ENCODE measurements at regions not wholly inside any gene's neighbourhood (a gene's known extent, or its start where the extent isn't known, plus 50 kb on each side); places are given as distances from the start of the nearest gene placed in this dataset.

GRCh38 chr3:40658305-40658704 lies 133.5 kb downstream of the ZNF621 start:
- H3K9me3 ChIP-seq (ENCODE audit: control insufficient read depth, insufficient read depth, low read depth, low read length) = no peaks in the 10 kb centered on the region
- ChIA-PET POLR2A (no interaction called here), CTCF (no interaction called here)
- no peaks in the 10 kb centered on the region for H3K36me3 ChIP-seq (ENCODE audit: control insufficient read depth, insufficient read depth, low read length)
- BruUV-seq (replicated peaks) = no TSS peak
- no peak for ATAC-seq
- intact Hi-C loops (cut with micrococcal nuclease; ENCODE audit: unreplicated experiment) = no loop called here
- H3K4me3 ChIP-seq (ENCODE audit: low read depth in 2 of 2, low read length in 2 of 2) = no peak overlapping the region
- H3K27me3 ChIP-seq (ENCODE audit: control insufficient read depth, insufficient read depth, low read length) = no peaks in the 10 kb centered on the region
- no peak for DNase-seq (ENCODE audit: low read depth, low spot score)
- H3K4me1 ChIP-seq (ENCODE audit: control insufficient read depth, insufficient read depth, low read length) = no peaks in the 10 kb centered on the region
- TF ChIP-seq SIN3A (IDR thresholded peaks at IDR 0.05; ENCODE audit: borderline replicate concordance, insufficient read depth, low read depth, low read length) = no peak
- TF ChIP-seq REST (IDR thresholded peaks at IDR 0.05; ENCODE audit: insufficient read depth in 1 of 2, low read depth in 2 of 2, low read length in 1 of 2) = no peak
- no peak for TF ChIP-seq TCF7L2 (IDR thresholded peaks at IDR 0.05; ENCODE audit: low read depth, low read length)
- no peak for TF ChIP-seq POLR2AphosphoS5 (IDR thresholded peaks at IDR 0.05; ENCODE audit: low read depth, low read length)
- in situ Hi-C loops (cut with HindIII; ENCODE audit: low pct_unique_long_range_greater_than_20kb, low sequenced_read_pairs) = no loop called here
- H3K27ac ChIP-seq (ENCODE audit: low read length) = no peak overlapping the region

- DNase-seq (ENCODE audit: low read depth, low spot score) = no peak
- POLR2A ChIA-PET = no interaction called here
- Histone ChIP-seq H3K4me1 (ENCODE audit: control insufficient read depth, insufficient read depth, low read length) (no peaks in the 10 kb centered on the region), H3K4me3 (ENCODE audit: low read depth in 2 of 2, low read length in 2 of 2) (no peak overlapping the region), H3K27me3 (ENCODE audit: control insufficient read depth, insufficient read depth, low read length) (no peaks in the 10 kb centered on the region), H3K27ac (ENCODE audit: low read length) (no peak overlapping the region), H3K9me3 (ENCODE audit: control insufficient read depth, insufficient read depth, low read depth, low read length) (no peaks in the 10 kb centered on the region), H3K36me3 (ENCODE audit: control insufficient read depth, insufficient read depth, low read length) (no peaks in the 10 kb centered on the region)
- intact Hi-C loops (cut with micrococcal nuclease; ENCODE audit: unreplicated experiment) = no loop called here
- BruUV-seq (replicated peaks) = no TSS peak
- no peak for ATAC-seq
- TF ChIP-seq CTCF (IDR thresholded peaks at IDR 0.05) (no peak), TCF7L2 (IDR thresholded peaks at IDR 0.05; ENCODE audit: low read depth, low read length) (no peak), REST (IDR thresholded peaks at IDR 0.05; ENCODE audit: insufficient read depth in 1 of 2, low read depth in 2 of 2, low read length in 1 of 2) (no peak), SIN3A (IDR thresholded peaks at IDR 0.05; ENCODE audit: borderline replicate concordance, insufficient read depth, low read depth, low read length) (no peak), POLR2AphosphoS5 (IDR thresholded peaks at IDR 0.05; ENCODE audit: low read depth, low read length) (no peak)
- CTCF ChIA-PET = no interaction called here
- in situ Hi-C loops (cut with HindIII; ENCODE audit: low pct_unique_long_range_greater_than_20kb, low sequenced_read_pairs) = no loop called here
These were observed 135.8 kb downstream of the ZNF621 start for GRCh38 chr3:40660554-40660953.
